Esophagus muscularis mucosa (tissue), 4 donors: ENCODE measurements at regions not wholly inside any gene's neighbourhood (a gene's known extent, or its start where the extent isn't known, plus 50 kb on each side); places are given as distances from the start of the nearest gene placed in this dataset.

Source experiments
- DNase-seq: peaks from one replicate; pipeline ENCODE4 v3.0.0-alpha.2; 2017; ENCODE audit errors: extremely low spot score
- H3K27ac ChIP-seq, 4 donors: fragments of 200-600 bp; sonication (generic); replicated peaks in 1 of 4; 1 replicate in 3 of 4; 2 replicates in 1 of 4; pipeline ENCODE4 v1.5.1; 2016 to 2019; ENCODE audit warnings: mild to moderate bottlenecking in 1 of 4
- H3K27me3 ChIP-seq, 4 donors: fragments of 200-600 bp; sonication (generic); one replicate each; pipeline versions ENCODE4 v1.5.1 to v1.6.0; 2016 to 2019
- H3K36me3 ChIP-seq, 4 donors: fragments of 200-600 bp; sonication (generic); one replicate each; pipeline ENCODE4 v1.5.1; 2016 to 2019
- H3K4me1 ChIP-seq, 4 donors: fragments of 200-600 bp; sonication (generic); one replicate each; pipeline ENCODE4 v1.5.1; 2016 to 2019
- H3K4me3 ChIP-seq, 4 donors: fragments of 200-600 bp; sonication (generic); 1 replicate in 2 of 4; 2 replicates in 2 of 4; pipeline ENCODE4 v1.5.1; 2016 to 2019; ENCODE audit warnings: mild to moderate bottlenecking in 4 of 4, moderate library complexity in 1 of 4
- H3K9me3 ChIP-seq, 4 donors: fragments of 200-600 bp; sonication (generic); 1 replicate in 3 of 4; 2 replicates in 1 of 4; pipeline ENCODE4 v1.5.1; 2016 to 2019
- CTCF ChIP-seq, 3 experiments: fragments of 200-600 bp in 2 of 3; fragments of 450-650 bp in 1 of 3; sonication (generic) in 2 of 3; IDR thresholded peaks; one replicate each; pipeline ENCODE4 v1.5.1; 2017 to 2019; ENCODE audit warnings: antibody characterized with exemption in 3 of 3, mild to moderate bottlenecking in 2 of 3, moderate library complexity in 1 of 3
- EP300 ChIP-seq: sonication (generic); formaldehyde crosslinking; IDR thresholded peaks from one replicate; pipeline ENCODE4 v1.6.1; 2017; ENCODE audit warnings: antibody characterized with exemption
- POLR2A ChIP-seq: fragments of 450-650 bp; IDR thresholded peaks from one replicate; pipeline ENCODE4 v1.6.1; 2017; ENCODE audit warnings: antibody characterized with exemption, moderate library complexity, mild to moderate bottlenecking, low read depth
- POLR2AphosphoS5 ChIP-seq, 2 donors: sonication (generic); formaldehyde crosslinking; IDR thresholded peaks; one replicate each; pipeline ENCODE4 v1.6.1; 2017; ENCODE audit warnings: antibody characterized with exemption in 2 of 2
- WGBS: methylation state at CpG from one replicate; pipeline ENCODE4 v1.1.5; 2018; 5-methylcytosine and 5-hydroxymethylcytosine counted together
- intact Hi-C: fragments of 100-400 bp; cut with DNase I; formaldehyde crosslinking; loops from one replicate; pipeline ENCODE4 v1.15.1; 2023

GRCh38 chr1:58991305-58991704, 207.5 kb upstream of the JUN start:
- no peaks in the 10 kb centered on the region for H3K27me3 ChIP-seq
- H3K27ac ChIP-seq, result no peak overlapping the region
- TF ChIP-seq POLR2AphosphoS5 (IDR thresholded peaks at IDR 0.05) (no peak), CTCF (IDR thresholded peaks at IDR 0.05) (no peak), EP300 (no peak), POLR2A (no peak)
- WGBS, result 67% methylated on average over 1 of the region's 1 CpG
- H3K36me3 ChIP-seq, result no peaks in the 10 kb centered on the region
- intact Hi-C loops, result no loop called here
- H3K4me3 ChIP-seq, result no peak overlapping the region
- peaks cover 0 to 10% (median 0%) of the 10 kb centered on the region in 4 donors for H3K4me1 ChIP-seq
- no peaks in the 10 kb centered on the region for H3K9me3 ChIP-seq
- DNase-seq, result no peak

GRCh38 chr1:58992643-58993042, 208.8 kb upstream of the JUN start:
- no peak overlapping the region for H3K4me3 ChIP-seq
- H3K27me3 ChIP-seq, result no peaks in the 10 kb centered on the region
- DNase-seq, result no peak
- H3K27ac ChIP-seq, result no peak overlapping the region
- peaks cover 0 to 10% (median 2%) of the 10 kb centered on the region in 4 donors for H3K4me1 ChIP-seq
- no peak for TF ChIP-seq POLR2A
- TF ChIP-seq CTCF (IDR thresholded peaks at IDR 0.05), result no peak
- TF ChIP-seq POLR2AphosphoS5 (IDR thresholded peaks at IDR 0.05), result no peak
- TF ChIP-seq EP300, result no peak
- H3K9me3 ChIP-seq, result no peaks in the 10 kb centered on the region
- no peaks in the 10 kb centered on the region for H3K36me3 ChIP-seq
- intact Hi-C loops, result no loop called here
- 100% methylated on average over 2 of the region's 2 CpGs for WGBS

- Histone ChIP-seq H3K4me1 (peaks cover 0 to 10% (median 2%) of the 10 kb centered on the region in 4 donors), H3K4me3 (no peak overlapping the region), H3K36me3 (no peaks in the 10 kb centered on the region), H3K9me3 (no peaks in the 10 kb centered on the region), H3K27ac (no peak overlapping the region), H3K27me3 (no peaks in the 10 kb centered on the region)
- WGBS, result 93% methylated on average over 3 of the region's 3 CpGs
- no peak for TF ChIP-seq POLR2A
- DNase-seq, result no peak
- intact Hi-C loops, result no loop called here
Observed at GRCh38 chr1:58993403-58993802, 209.6 kb upstream of the JUN start.

GRCh38 chr1:58994664-58995063, 210.8 kb upstream of the JUN start:
- Histone ChIP-seq H3K27me3 (no peaks in the 10 kb centered on the region), H3K27ac (no peak overlapping the region), H3K4me1 (peaks cover 0 to 3% (median 0%) of the 10 kb centered on the region in 4 donors), H3K4me3 (no peak overlapping the region), H3K9me3 (no peaks in the 10 kb centered on the region), H3K36me3 (no peaks in the 10 kb centered on the region)
- intact Hi-C loops, result no loop called here
- TF ChIP-seq POLR2A (no peak), EP300 (no peak), POLR2AphosphoS5 (IDR thresholded peaks at IDR 0.05) (no peak), CTCF (IDR thresholded peaks at IDR 0.05) (no peak)
- WGBS, result 76% methylated on average over 2 of the region's 2 CpGs
- DNase-seq, result no peak

GRCh38 chr1:58996341-58997059, 212.7 kb upstream of the JUN start:
- Histone ChIP-seq H3K4me1 (peaks cover 0 to 3% (median 0%) of the 10 kb centered on the region in 4 donors), H3K4me3 (no peak overlapping the region), H3K9me3 (no peaks in the 10 kb centered on the region), H3K36me3 (no peaks in the 10 kb centered on the region), H3K27ac (no peak overlapping the region), H3K27me3 (no peaks in the 10 kb centered on the region)
- DNase-seq, result no peak
- no peak for TF ChIP-seq POLR2AphosphoS5 (IDR thresholded peaks at IDR 0.05)
- no peak for TF ChIP-seq EP300
- no peak for TF ChIP-seq POLR2A
- TF ChIP-seq CTCF (IDR thresholded peaks at IDR 0.05), result no peak
- intact Hi-C loops, result no loop called here
- WGBS, result 98% methylated on average over 2 of the region's 2 CpGs
